ENCODE measurements at regions not wholly inside any gene's neighbourhood (a gene's known extent, or its start where the extent isn't known, plus 50 kb on each side); places are given as distances from the start of the nearest gene placed in this dataset.

GRCh38 chr6:167226383-167226685 lies 64.8 kb upstream of the UNC93A start:
- Mint-ChIP-seq H3K27me3 (ENCODE audit: unreplicated experiment) (peaks cover 3% of the 10 kb centered on the region), H3K4me3 (ENCODE audit: unreplicated experiment) (no peak overlapping the region), H3K9me3 (ENCODE audit: unreplicated experiment) (no peaks in the 10 kb centered on the region), H3K36me3 (ENCODE audit: unreplicated experiment) (no peaks in the 10 kb centered on the region), H3K4me1 (ENCODE audit: low read depth, unreplicated experiment) (peaks cover 23% of the 10 kb centered on the region), H3K27ac (ENCODE audit: unreplicated experiment) (no peak overlapping the region)
- no peak for DNase-seq
- TF ChIP-seq, protein P1, sequence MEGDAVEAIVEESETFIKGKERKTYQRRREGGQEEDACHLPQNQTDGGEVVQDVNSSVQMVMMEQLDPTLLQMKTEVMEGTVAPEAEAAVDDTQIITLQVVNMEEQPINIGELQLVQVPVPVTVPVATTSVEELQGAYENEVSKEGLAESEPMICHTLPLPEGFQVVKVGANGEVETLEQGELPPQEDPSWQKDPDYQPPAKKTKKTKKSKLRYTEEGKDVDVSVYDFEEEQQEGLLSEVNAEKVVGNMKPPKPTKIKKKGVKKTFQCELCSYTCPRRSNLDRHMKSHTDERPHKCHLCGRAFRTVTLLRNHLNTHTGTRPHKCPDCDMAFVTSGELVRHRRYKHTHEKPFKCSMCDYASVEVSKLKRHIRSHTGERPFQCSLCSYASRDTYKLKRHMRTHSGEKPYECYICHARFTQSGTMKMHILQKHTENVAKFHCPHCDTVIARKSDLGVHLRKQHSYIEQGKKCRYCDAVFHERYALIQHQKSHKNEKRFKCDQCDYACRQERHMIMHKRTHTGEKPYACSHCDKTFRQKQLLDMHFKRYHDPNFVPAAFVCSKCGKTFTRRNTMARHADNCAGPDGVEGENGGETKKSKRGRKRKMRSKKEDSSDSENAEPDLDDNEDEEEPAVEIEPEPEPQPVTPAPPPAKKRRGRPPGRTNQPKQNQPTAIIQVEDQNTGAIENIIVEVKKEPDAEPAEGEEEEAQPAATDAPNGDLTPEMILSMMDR (IDR thresholded peaks at IDR 0.05; ENCODE audit: partially characterized antibody, unreplicated experiment) = no peak

- Mint-ChIP-seq H3K36me3 (ENCODE audit: unreplicated experiment) (no peaks in the 10 kb centered on the region), H3K27ac (ENCODE audit: unreplicated experiment) (no peak overlapping the region), H3K9me3 (ENCODE audit: unreplicated experiment) (no peaks in the 10 kb centered on the region), H3K4me1 (ENCODE audit: low read depth, unreplicated experiment) (peaks cover 23% of the 10 kb centered on the region), H3K27me3 (ENCODE audit: unreplicated experiment) (peaks cover 3% of the 10 kb centered on the region), H3K4me3 (ENCODE audit: unreplicated experiment) (no peak overlapping the region)
- no peak for DNase-seq
- TF ChIP-seq, protein P1 (IDR thresholded peaks at IDR 0.05; ENCODE audit: partially characterized antibody, unreplicated experiment) = no peak
These were observed 64.3 kb upstream of the UNC93A start for GRCh38 chr6:167226791-167227190.

GRCh38 chr6:167227984-167228383 lies 63.1 kb upstream of the UNC93A start:
- H3K27me3 Mint-ChIP-seq (ENCODE audit: unreplicated experiment) = peaks cover 2% of the 10 kb centered on the region

GRCh38 chr6:167229586-167229985 lies 61.5 kb upstream of the UNC93A start:
- peaks cover 37% of the 10 kb centered on the region for H3K4me1 Mint-ChIP-seq (ENCODE audit: low read depth, unreplicated experiment)
- no peak overlapping the region for H3K27ac Mint-ChIP-seq (ENCODE audit: unreplicated experiment)
- TF ChIP-seq, protein P1 (IDR thresholded peaks at IDR 0.05; ENCODE audit: partially characterized antibody, unreplicated experiment) = no peak
- no peaks in the 10 kb centered on the region for H3K36me3 Mint-ChIP-seq (ENCODE audit: unreplicated experiment)
- DNase-seq = no peak
- peak overlapping the region; percentile 43 for H3K4me3 Mint-ChIP-seq (ENCODE audit: unreplicated experiment)
- H3K27me3 Mint-ChIP-seq (ENCODE audit: unreplicated experiment) = peaks cover 3% of the 10 kb centered on the region
- H3K9me3 Mint-ChIP-seq (ENCODE audit: unreplicated experiment) = peaks cover 2% of the 10 kb centered on the region

More at GRCh38 chr6:167227984-167228383, 63.1 kb upstream of the UNC93A start:
- peaks cover 23% of the 10 kb centered on the region for H3K4me1 Mint-ChIP-seq (ENCODE audit: low read depth, unreplicated experiment)
- H3K36me3 Mint-ChIP-seq (ENCODE audit: unreplicated experiment) = no peaks in the 10 kb centered on the region
- TF ChIP-seq, protein P1 (IDR thresholded peaks at IDR 0.05; ENCODE audit: partially characterized antibody, unreplicated experiment) = no peak
- H3K4me3 Mint-ChIP-seq (ENCODE audit: unreplicated experiment) = no peak overlapping the region
- H3K9me3 Mint-ChIP-seq (ENCODE audit: unreplicated experiment) = no peaks in the 10 kb centered on the region
- DNase-seq = no peak
- H3K27ac Mint-ChIP-seq (ENCODE audit: unreplicated experiment) = no peak overlapping the region

- H3K4me3 Mint-ChIP-seq (ENCODE audit: unreplicated experiment) = no peak overlapping the region
- H3K27me3 Mint-ChIP-seq (ENCODE audit: unreplicated experiment) = peaks cover 7% of the 10 kb centered on the region
- no peak for DNase-seq
- H3K9me3 Mint-ChIP-seq (ENCODE audit: unreplicated experiment) = peaks cover 7% of the 10 kb centered on the region
- peaks cover 43% of the 10 kb centered on the region for H3K4me1 Mint-ChIP-seq (ENCODE audit: low read depth, unreplicated experiment)
- H3K36me3 Mint-ChIP-seq (ENCODE audit: unreplicated experiment) = no peaks in the 10 kb centered on the region
- H3K27ac Mint-ChIP-seq (ENCODE audit: unreplicated experiment) = no peak overlapping the region
- TF ChIP-seq, protein P1 (IDR thresholded peaks at IDR 0.05; ENCODE audit: partially characterized antibody, unreplicated experiment) = no peak
These were observed 60.8 kb upstream of the UNC93A start for GRCh38 chr6:167230288-167230687.
